H1 (cell line): ENCODE measurements at regions not wholly inside any gene's neighbourhood (a gene's known extent, or its start where the extent isn't known, plus 50 kb on each side); places are given as distances from the start of the nearest gene placed in this dataset.

Experiments used
- CTCF ChIA-PET: fragments of 300-600 bp; sonication (Branson Sonifier 250); formaldehyde crosslinking; loops from one replicate; lab custom pipeline; 2021; ENCODE audit not compliant: partially characterized antibody; lab: Charles Lee
- POLR2A ChIA-PET: fragments of 300-600 bp; sonication (Branson Sonifier 250); formaldehyde crosslinking; loops from one replicate; lab custom pipeline; 2021; ENCODE audit warnings: inconsistent platforms; ENCODE audit not compliant: partially characterized antibody; lab: Charles Lee
- DNase-seq, 2 experiments: peaks; one replicate each; pipeline versions ENCODE4 v3.0.0 to v3.0.0-alpha.2; 2010 to 2022; ENCODE audit warnings: low spot score in 2 of 2, low read depth in 1 of 2, mixed read lengths in 1 of 2
- FAIRE-seq: peaks from 2 replicates; lab custom pipeline; 2011; peaks lifted over from hg19 to GRCh38; lab: Jason Lieb, UNC
- H2AFZ ChIP-seq: 2 replicates; pipeline ENCODE4 v1.8.1; 2012; ENCODE audit warnings: low read length, inconsistent platforms
- H2AK5ac ChIP-seq: 2 replicates; pipeline ENCODE4 v1.6.1; 2013; ENCODE audit warnings: low read depth, low read length
- H2BK120ac ChIP-seq: replicated peaks from 2 replicates; pipeline ENCODE3; 2013; ENCODE audit warnings: low read depth, low read length, inconsistent platforms
- H2BK12ac ChIP-seq: 2 replicates; pipeline ENCODE4 v1.6.1; 2013; ENCODE audit warnings: low read depth, low read length
- H2BK15ac ChIP-seq: 2 replicates; pipeline ENCODE4 v1.6.1; 2013; ENCODE audit warnings: low read length
- H2BK20ac ChIP-seq: 2 replicates; pipeline ENCODE4 v1.6.1; 2013; ENCODE audit warnings: low read length
- H2BK5ac ChIP-seq: 2 replicates; pipeline ENCODE4 v1.6.1; 2013; ENCODE audit warnings: low read depth, low read length
- H3K14ac ChIP-seq: 2 replicates; pipeline ENCODE4 v1.6.1; 2013; ENCODE audit warnings: inconsistent platforms; ENCODE audit not compliant: insufficient read length
- H3K18ac ChIP-seq: 2 replicates; pipeline ENCODE4 v1.6.1; 2013; ENCODE audit warnings: low read length; ENCODE audit errors: extremely low read depth
- H3K23ac ChIP-seq: 2 replicates; pipeline ENCODE4 v1.6.1; 2013; ENCODE audit warnings: inconsistent platforms; ENCODE audit not compliant: insufficient read length
- H3K23me2 ChIP-seq: 2 replicates; pipeline ENCODE4 v1.6.1; 2013; ENCODE audit warnings: low read depth, low read length
- H3K27ac ChIP-seq: 2 replicates; pipeline ENCODE4 v1.6.1; 2011; ENCODE audit warnings: low read depth, low read length, inconsistent platforms
- H3K27me3 ChIP-seq, 4 experiments: replicated peaks in 1 of 4; 1 replicate in 1 of 4; 2 replicates in 3 of 4; pipeline versions ENCODE4 v1.6.1 to v1.8.1; 2011 to 2013; ENCODE audit warnings: low read length in 3 of 4, mild to moderate bottlenecking in 3 of 4, inconsistent platforms in 2 of 4, mixed read lengths in 2 of 4, moderate library complexity in 1 of 4; ENCODE audit not compliant: control insufficient read depth in 3 of 4, insufficient read depth in 3 of 4; ENCODE audit errors: extremely low read depth in 1 of 4
- H3K36me3 ChIP-seq, 4 experiments: 2 replicates each; pipeline versions ENCODE4 v1.6.1 to v1.8.1; 2011 to 2013; ENCODE audit warnings: mild to moderate bottlenecking in 4 of 4, low read length in 3 of 4, moderate library complexity in 2 of 4, control low read depth in 1 of 4, inconsistent platforms in 1 of 4; ENCODE audit not compliant: insufficient read depth in 4 of 4, control insufficient read depth in 2 of 4
- H3K4ac ChIP-seq: replicated peaks from 2 replicates; pipeline ENCODE3; 2013; ENCODE audit warnings: low read length, low read depth, mixed read lengths, inconsistent platforms; ENCODE audit not compliant: insufficient read length
- H3K4me1 ChIP-seq, 4 experiments: replicated peaks in 1 of 4; 1 replicate in 1 of 4; 2 replicates in 3 of 4; pipeline versions ENCODE4 v1.6.1 to v1.8.1; 2011 to 2013; ENCODE audit warnings: low read length in 3 of 4, inconsistent platforms in 2 of 4, mixed read lengths in 1 of 4; ENCODE audit not compliant: insufficient read depth in 4 of 4, control insufficient read depth in 3 of 4
- H3K4me2 ChIP-seq, 2 experiments: 2 replicates each; pipeline versions ENCODE4 v1.6.1 to v1.8.1; 2011 to 2013; ENCODE audit warnings: low read depth in 2 of 2, low read length in 2 of 2, control low read depth in 1 of 2, inconsistent platforms in 1 of 2, mild to moderate bottlenecking in 1 of 2; ENCODE audit not compliant: insufficient read depth in 1 of 2
- H3K4me3 ChIP-seq, 4 experiments: fragments of 200-600, 300-600 bp in 1 of 4; sonication (generic), shearing (Covaris generic), sonication (Bioruptor Twin) in 1 of 4; 2 replicates each; pipeline versions ENCODE4 v1.5.1 to v1.8.1; 2011 to 2016; ENCODE audit warnings: low read length in 4 of 4, low read depth in 3 of 4, control low read depth in 2 of 4, inconsistent platforms in 2 of 4, mild to moderate bottlenecking in 2 of 4, mixed read lengths in 1 of 4, moderate library complexity in 1 of 4; ENCODE audit not compliant: insufficient read depth in 2 of 4; ENCODE audit errors: extremely low read depth in 1 of 4
- H3K56ac ChIP-seq: replicated peaks from 2 replicates; pipeline ENCODE3; 2013; ENCODE audit warnings: low read depth, mild to moderate bottlenecking, mixed read lengths, low read length, inconsistent platforms; ENCODE audit not compliant: insufficient read length
- H3K79me1 ChIP-seq: 2 replicates; pipeline ENCODE4 v1.6.1; 2013; ENCODE audit warnings: low read depth, low read length, control low read depth
- H3K79me2 ChIP-seq, 2 experiments: 2 replicates each; pipeline versions ENCODE4 v1.6.1 to v1.8.1; 2012 to 2013; ENCODE audit warnings: low read length in 2 of 2, mild to moderate bottlenecking in 2 of 2, inconsistent platforms in 1 of 2; ENCODE audit not compliant: insufficient read depth in 2 of 2, control insufficient read depth in 1 of 2
- H3K9ac ChIP-seq, 4 experiments: replicated peaks in 1 of 4; 1 replicate in 1 of 4; 2 replicates in 3 of 4; pipeline versions ENCODE4 v1.6.1 to v1.8.1; 2011 to 2013; ENCODE audit warnings: low read depth in 3 of 4, low read length in 3 of 4, control low read depth in 2 of 4, mild to moderate bottlenecking in 2 of 4, moderate library complexity in 2 of 4, inconsistent platforms in 1 of 4; ENCODE audit errors: extremely low read depth in 1 of 4
- H3K9me3 ChIP-seq, 2 experiments: 2 replicates each; pipeline versions ENCODE4 v1.6.1 to v1.8.1; 2012 to 2013; ENCODE audit warnings: mild to moderate bottlenecking in 2 of 2, moderate library complexity in 2 of 2, control low read depth in 1 of 2, inconsistent platforms in 1 of 2, low read depth in 1 of 2, low read length in 1 of 2, mixed read lengths in 1 of 2; ENCODE audit not compliant: insufficient read depth in 2 of 2
- H4K20me1 ChIP-seq, 2 experiments: replicated peaks in 1 of 2; 2 replicates each; pipeline versions ENCODE3 to v1.8.1; 2011 to 2013; ENCODE audit warnings: inconsistent platforms in 2 of 2, low read length in 2 of 2, mild to moderate bottlenecking in 1 of 2; ENCODE audit not compliant: insufficient read depth in 2 of 2, control insufficient read depth in 1 of 2
- H4K5ac ChIP-seq: 2 replicates; pipeline ENCODE4 v1.6.1; 2013; ENCODE audit warnings: low read length, low read depth, mixed read lengths, inconsistent platforms; ENCODE audit not compliant: insufficient read length
- H4K8ac ChIP-seq: 2 replicates; pipeline ENCODE4 v1.8.0; 2013; ENCODE audit warnings: mild to moderate bottlenecking, moderate library complexity, low read length, inconsistent platforms; ENCODE audit not compliant: insufficient read depth; ENCODE audit errors: extremely low read depth
- H4K91ac ChIP-seq: replicated peaks from 2 replicates; pipeline ENCODE3; 2013; ENCODE audit warnings: low read length, mixed read lengths, inconsistent platforms; ENCODE audit not compliant: insufficient read length
- BCL11A ChIP-seq, 2 experiments: IDR thresholded peaks; one replicate each; pipeline ENCODE4 v1.6.1; 2011; ENCODE audit warnings: low read depth in 2 of 2, low read length in 2 of 2, mild to moderate bottlenecking in 2 of 2
- BRCA1 ChIP-seq: IDR thresholded peaks from 2 replicates; pipeline ENCODE4 v1.6.1; 2012; ENCODE audit warnings: low read depth, low read length, improper control_type of control experiment
- CHD1 ChIP-seq: IDR thresholded peaks from 2 replicates; pipeline ENCODE4 v1.6.1; 2012; ENCODE audit warnings: low read depth, low read length, improper control_type of control experiment
- GABPA ChIP-seq: IDR thresholded peaks from 2 replicates; pipeline ENCODE4 v1.6.1; 2011; ENCODE audit warnings: mild to moderate bottlenecking, low read length, moderate library complexity, borderline replicate concordance; ENCODE audit not compliant: insufficient read depth
- KDM4A ChIP-seq: IDR thresholded peaks from one replicate; pipeline ENCODE4 v1.7.1; 2012; ENCODE audit warnings: low read depth, mild to moderate bottlenecking, moderate library complexity, low read length, inconsistent platforms; ENCODE audit not compliant: severe bottlenecking
- KDM5A ChIP-seq: fragments of 200-600 bp; IDR thresholded peaks from 2 replicates; pipeline ENCODE4 v1.7.1; 2012; ENCODE audit warnings: mild to moderate bottlenecking, low read length, inconsistent platforms, mixed read lengths
- MAFK ChIP-seq: IDR thresholded peaks from 2 replicates; pipeline ENCODE4 v1.6.1; 2012; ENCODE audit warnings: low read depth, mild to moderate bottlenecking, improper control_type of control experiment, low read length
- NANOG ChIP-seq: IDR thresholded peaks from 2 replicates; pipeline ENCODE4 v1.6.1; 2011; ENCODE audit warnings: low read length, low read depth, mild to moderate bottlenecking, inconsistent platforms; ENCODE audit not compliant: insufficient read depth, poor library complexity, severe bottlenecking
- RFX5 ChIP-seq: IDR thresholded peaks from 2 replicates; pipeline ENCODE4 v1.6.1; 2011; ENCODE audit warnings: low read depth, low read length, improper control_type of control experiment, borderline replicate concordance
- SAP30 ChIP-seq: fragments of 300-600 bp; sonication (generic); IDR thresholded peaks from 2 replicates; pipeline ENCODE4 v1.7.1; 2012; ENCODE audit warnings: low read length, moderate library complexity, mild to moderate bottlenecking, inconsistent platforms; ENCODE audit not compliant: insufficient read depth, insufficient replicate concordance
- SIX5 ChIP-seq: IDR thresholded peaks from 2 replicates; pipeline ENCODE4 v1.6.1; 2011; ENCODE audit warnings: mild to moderate bottlenecking, low read depth, low read length
- SP2 ChIP-seq: IDR thresholded peaks from 2 replicates; pipeline ENCODE4 v1.6.1; 2012; ENCODE audit warnings: mild to moderate bottlenecking, low read length, inconsistent platforms
- SRF ChIP-seq: IDR thresholded peaks from 2 replicates; pipeline ENCODE4 v1.6.1; 2011; ENCODE audit warnings: mild to moderate bottlenecking, low read depth, low read length, moderate library complexity
- YY1 ChIP-seq: IDR thresholded peaks from 2 replicates; pipeline ENCODE4 v1.6.1; 2011; ENCODE audit warnings: low read depth, mild to moderate bottlenecking, low read length
- TF ChIP-seq, protein P1 (sequence below): IDR thresholded peaks from 2 replicates; pipeline ENCODE4 v1.6.1; 2012; ENCODE audit warnings: low read length, inconsistent platforms

DNA sequence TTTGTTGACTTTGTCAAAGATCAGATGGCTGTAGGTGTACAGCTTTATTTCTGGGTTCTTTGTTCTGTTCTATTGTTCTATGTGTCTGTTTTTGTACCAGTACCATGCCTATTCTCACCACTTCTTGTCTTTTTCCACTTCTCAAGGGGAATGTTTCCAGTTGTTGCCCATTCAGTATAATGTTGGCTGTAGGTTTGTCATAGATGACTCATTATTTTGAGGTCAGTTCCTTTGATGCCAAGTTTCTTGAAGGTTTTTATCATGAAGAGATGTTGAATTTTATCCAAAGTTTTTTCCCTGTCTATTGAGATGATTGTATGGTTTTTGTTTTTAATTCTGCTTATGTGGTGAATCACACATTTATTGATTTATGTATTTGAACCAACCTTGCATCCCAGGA is 216.7 kb upstream of the RNF32 start:
- Histone ChIP-seq H3K23me2 (no peaks in the 10 kb centered on the region), H2BK5ac (no peak overlapping the region), H3K4me1 (no peaks in the 10 kb centered on the region), H3K4me2 (no peak overlapping the region), H2BK15ac (no peak overlapping the region), H3K56ac (no peak overlapping the region), H3K9me3 (no peaks in the 10 kb centered on the region), H2AFZ (no peak overlapping the region), H4K8ac (no peak overlapping the region), H3K79me2 (no peaks in the 10 kb centered on the region), H2BK120ac (no peak overlapping the region)
- CTCF ChIA-PET: no interaction called here
- TF ChIP-seq SAP30 (no peak), RFX5 (no peak), KDM4A (no peak), NANOG (no peak), KDM5A (no peak), YY1 (no peak), SIX5 (no peak), GABPA (no peak), SP2 (no peak), SRF (no peak), BRCA1 (no peak), BCL11A (IDR thresholded peaks at IDR 0.05; ENCODE audit: low read depth in 2 of 2, low read length in 2 of 2) (no peak), CHD1 (no peak), MAFK (no peak)
- TF ChIP-seq, protein P1, sequence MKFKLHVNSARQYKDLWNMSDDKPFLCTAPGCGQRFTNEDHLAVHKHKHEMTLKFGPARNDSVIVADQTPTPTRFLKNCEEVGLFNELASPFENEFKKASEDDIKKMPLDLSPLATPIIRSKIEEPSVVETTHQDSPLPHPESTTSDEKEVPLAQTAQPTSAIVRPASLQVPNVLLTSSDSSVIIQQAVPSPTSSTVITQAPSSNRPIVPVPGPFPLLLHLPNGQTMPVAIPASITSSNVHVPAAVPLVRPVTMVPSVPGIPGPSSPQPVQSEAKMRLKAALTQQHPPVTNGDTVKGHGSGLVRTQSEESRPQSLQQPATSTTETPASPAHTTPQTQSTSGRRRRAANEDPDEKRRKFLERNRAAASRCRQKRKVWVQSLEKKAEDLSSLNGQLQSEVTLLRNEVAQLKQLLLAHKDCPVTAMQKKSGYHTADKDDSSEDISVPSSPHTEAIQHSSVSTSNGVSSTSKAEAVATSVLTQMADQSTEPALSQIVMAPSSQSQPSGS: no peak
- TF ChIP-seq, all 59 proteins: peak for 0
- Histone ChIP-seq H3K14ac (no peak overlapping the region), H2BK20ac (no peak overlapping the region), H2AK5ac (no peak overlapping the region), H3K4ac (no peak overlapping the region), H4K20me1 (no peaks in the 10 kb centered on the region), H3K27ac (no peak overlapping the region), H3K36me3 (no peaks in the 10 kb centered on the region), H2BK12ac (no peak overlapping the region), H3K23ac (no peak overlapping the region), H3K79me1 (no peaks in the 10 kb centered on the region), H3K18ac (no peak overlapping the region), H3K27me3 (no peaks in the 10 kb centered on the region; a peak in 1 of 7 replicates), H4K91ac (no peak overlapping the region), H4K5ac (no peak overlapping the region), H3K4me3 (no peak overlapping the region), H3K9ac (no peak overlapping the region)
- POLR2A ChIA-PET: no interaction called here
- DNase-seq (no peak), FAIRE-seq (no peak)
